Type B pancreatic cell (in vitro differentiated cells): ENCODE measurements at regions not wholly inside any gene's neighbourhood (a gene's known extent, or its start where the extent isn't known, plus 50 kb on each side); places are given as distances from the start of the nearest gene placed in this dataset.

Source experiments
- DNase-seq: peaks from one replicate; pipeline ENCODE4 v3.0.0; 2021; ENCODE audit warnings: mixed read lengths; ENCODE audit not compliant: unreplicated experiment; ENCODE audit errors: extremely low spot score
- H3K27ac Mint-ChIP-seq: 2 replicates; pipeline ENCODE4 v1.8.0; 2021; ENCODE audit warnings: mild to moderate bottlenecking, mixed read lengths
- H3K27me3 Mint-ChIP-seq: 2 replicates; pipeline ENCODE4 v1.8.0; 2021; ENCODE audit warnings: mixed read lengths
- H3K36me3 Mint-ChIP-seq: 2 replicates; pipeline ENCODE4 v1.8.0; 2021; ENCODE audit warnings: mixed read lengths
- H3K4me1 Mint-ChIP-seq: one replicate; pipeline ENCODE4 v1.8.0; 2021; ENCODE audit warnings: mixed read lengths; ENCODE audit not compliant: unreplicated experiment
- H3K4me3 Mint-ChIP-seq: 2 replicates; pipeline ENCODE4 v1.8.0; 2021; ENCODE audit warnings: mild to moderate bottlenecking, mixed read lengths
- H3K9me3 Mint-ChIP-seq: 2 replicates; pipeline ENCODE4 v1.8.0; 2021; ENCODE audit warnings: mixed read lengths
- TF ChIP-seq, protein P1 (sequence below): fragments of 200-600 bp; sonication (generic); conservative IDR thresholded peaks from 2 replicates; pipeline ENCODE4 v1.5.0; 2021; ENCODE audit warnings: antibody characterized with exemption, mild to moderate bottlenecking

DNA sequence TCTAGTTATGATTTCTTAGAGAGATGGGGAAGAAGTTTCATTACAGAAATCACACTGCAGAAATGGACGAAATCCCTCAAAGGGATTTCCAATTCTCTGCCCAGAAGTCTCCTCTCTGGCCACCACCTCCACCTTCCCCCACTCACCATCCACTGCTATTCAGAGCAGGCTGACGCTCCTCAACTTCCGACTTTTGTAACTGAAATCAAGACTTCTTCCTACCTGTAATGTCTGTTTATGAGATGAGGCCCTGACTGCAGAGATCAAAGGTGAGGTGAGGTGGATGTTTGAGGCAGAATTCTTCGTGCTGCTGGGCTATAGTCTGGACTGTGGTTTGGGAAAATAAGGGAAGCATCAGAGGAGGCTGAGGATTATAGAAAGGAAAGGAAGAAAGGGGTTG lies 385.2 kb upstream of the ARID1B start:
- TF ChIP-seq, protein P1, sequence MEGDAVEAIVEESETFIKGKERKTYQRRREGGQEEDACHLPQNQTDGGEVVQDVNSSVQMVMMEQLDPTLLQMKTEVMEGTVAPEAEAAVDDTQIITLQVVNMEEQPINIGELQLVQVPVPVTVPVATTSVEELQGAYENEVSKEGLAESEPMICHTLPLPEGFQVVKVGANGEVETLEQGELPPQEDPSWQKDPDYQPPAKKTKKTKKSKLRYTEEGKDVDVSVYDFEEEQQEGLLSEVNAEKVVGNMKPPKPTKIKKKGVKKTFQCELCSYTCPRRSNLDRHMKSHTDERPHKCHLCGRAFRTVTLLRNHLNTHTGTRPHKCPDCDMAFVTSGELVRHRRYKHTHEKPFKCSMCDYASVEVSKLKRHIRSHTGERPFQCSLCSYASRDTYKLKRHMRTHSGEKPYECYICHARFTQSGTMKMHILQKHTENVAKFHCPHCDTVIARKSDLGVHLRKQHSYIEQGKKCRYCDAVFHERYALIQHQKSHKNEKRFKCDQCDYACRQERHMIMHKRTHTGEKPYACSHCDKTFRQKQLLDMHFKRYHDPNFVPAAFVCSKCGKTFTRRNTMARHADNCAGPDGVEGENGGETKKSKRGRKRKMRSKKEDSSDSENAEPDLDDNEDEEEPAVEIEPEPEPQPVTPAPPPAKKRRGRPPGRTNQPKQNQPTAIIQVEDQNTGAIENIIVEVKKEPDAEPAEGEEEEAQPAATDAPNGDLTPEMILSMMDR = no peak
- Mint-ChIP-seq H3K27me3 (peaks cover 24% of the 10 kb centered on the region), H3K36me3 (no peaks in the 10 kb centered on the region), H3K9me3 (no peaks in the 10 kb centered on the region), H3K27ac (no peak overlapping the region), H3K4me1 (peaks cover 7% of the 10 kb centered on the region), H3K4me3 (no peak overlapping the region)
- DNase-seq = no peak

DNA sequence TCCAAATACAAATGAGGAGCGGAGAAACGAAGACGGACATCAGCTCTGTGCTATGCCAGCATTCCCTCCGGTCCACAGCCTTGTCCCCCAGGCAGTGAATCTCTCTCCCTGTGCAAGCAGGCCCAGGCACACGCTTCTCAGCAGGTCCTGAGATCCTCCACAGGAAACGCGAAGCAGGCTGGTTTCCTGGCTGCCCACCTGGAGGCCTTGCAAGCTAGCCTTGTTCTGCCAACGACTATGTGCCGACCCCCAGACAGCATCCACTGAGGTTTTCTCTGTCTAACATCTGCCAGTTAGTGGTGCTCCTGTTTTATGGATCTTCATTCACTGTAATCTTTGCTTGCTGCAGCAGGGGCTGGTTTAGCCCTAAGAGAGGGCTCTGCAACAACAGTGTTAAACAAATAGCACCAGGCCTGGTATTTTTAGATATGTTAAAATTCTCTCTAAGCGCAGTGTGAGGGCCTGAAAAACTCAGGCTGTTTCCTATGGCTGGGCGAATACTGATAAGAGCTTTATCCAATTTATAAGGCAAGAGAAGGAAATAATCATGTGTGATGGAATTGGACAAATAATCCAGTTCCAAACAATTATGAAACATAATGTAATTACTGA lies 386.0 kb upstream of the ARID1B start:
- Mint-ChIP-seq H3K27ac (no peak overlapping the region), H3K36me3 (no peaks in the 10 kb centered on the region), H3K4me3 (no peak overlapping the region), H3K27me3 (peaks cover 19% of the 10 kb centered on the region), H3K4me1 (peaks cover 7% of the 10 kb centered on the region), H3K9me3 (no peaks in the 10 kb centered on the region)
- TF ChIP-seq, protein P1 = no peak
- no peak for DNase-seq

DNA sequence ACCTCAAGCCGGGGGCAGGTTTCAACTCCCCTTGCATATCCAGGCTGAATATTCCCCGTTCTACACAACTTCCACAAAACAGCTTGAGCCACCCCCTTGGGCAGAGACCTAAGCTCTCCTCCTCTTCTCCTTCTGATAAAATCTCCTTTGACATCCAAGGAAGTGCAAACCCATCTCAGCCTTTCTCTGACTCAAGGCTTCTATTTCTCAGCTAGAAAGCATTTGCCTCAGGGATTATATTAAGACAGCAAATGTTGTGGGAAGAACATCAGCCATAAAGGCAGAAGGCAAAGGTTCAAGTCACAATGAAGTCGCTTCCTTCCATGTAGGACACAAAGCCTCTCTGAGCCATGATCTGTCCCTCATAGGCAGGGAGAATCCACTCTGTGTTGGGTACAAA lies 386.6 kb upstream of the ARID1B start:
- TF ChIP-seq, protein P1 = no peak
- no peak overlapping the region for H3K27ac Mint-ChIP-seq
- no peak for DNase-seq
- peaks cover 7% of the 10 kb centered on the region for H3K4me1 Mint-ChIP-seq
- no peaks in the 10 kb centered on the region for H3K9me3 Mint-ChIP-seq
- peaks cover 15% of the 10 kb centered on the region for H3K27me3 Mint-ChIP-seq
- H3K36me3 Mint-ChIP-seq = no peaks in the 10 kb centered on the region
- H3K4me3 Mint-ChIP-seq = no peak overlapping the region

DNA sequence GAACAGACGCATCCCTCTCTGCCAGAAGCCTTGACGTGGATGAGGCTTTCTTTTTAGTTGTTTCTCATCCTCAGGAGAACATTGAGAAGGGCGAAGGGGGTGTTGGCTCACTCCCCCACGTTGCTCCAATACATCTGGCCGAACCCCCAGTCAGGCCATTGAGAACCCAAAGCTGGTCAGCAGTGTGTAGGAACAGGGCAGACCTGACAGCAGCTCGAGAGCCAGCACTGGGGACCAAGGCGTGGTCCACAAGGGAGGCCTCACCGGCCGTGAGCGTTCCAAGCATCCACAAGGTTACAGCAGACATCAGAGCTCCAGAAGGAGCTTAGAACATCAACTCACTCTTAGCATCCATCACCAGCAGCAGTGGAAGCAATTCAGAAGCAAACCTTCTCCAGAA lies 387.9 kb upstream of the ARID1B start:
- DNase-seq = no peak
- Mint-ChIP-seq H3K27me3 (peaks cover 11% of the 10 kb centered on the region), H3K4me1 (peaks cover 7% of the 10 kb centered on the region), H3K36me3 (no peaks in the 10 kb centered on the region), H3K4me3 (no peak overlapping the region), H3K9me3 (no peaks in the 10 kb centered on the region), H3K27ac (no peak overlapping the region)
- TF ChIP-seq, protein P1 = no peak

DNA sequence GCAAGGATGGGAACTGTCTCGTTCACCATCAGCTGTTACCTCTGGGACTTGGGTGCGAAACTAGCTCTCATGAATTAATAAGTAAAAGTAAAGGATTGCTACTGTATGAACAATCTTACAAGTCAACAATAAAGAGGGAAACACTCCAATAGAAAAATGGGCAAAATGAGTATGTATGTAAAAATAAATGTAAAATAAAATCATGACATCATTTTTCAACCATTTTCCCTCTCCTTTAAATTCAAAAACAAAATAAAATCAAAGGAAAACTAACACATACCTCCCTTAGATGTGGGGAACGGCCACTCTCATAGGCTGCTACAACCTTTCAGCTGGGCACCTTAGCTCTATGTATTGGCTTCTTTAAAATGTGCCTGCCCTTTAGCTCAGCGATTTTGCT lies 389.7 kb upstream of the ARID1B start:
- Mint-ChIP-seq H3K27me3 (peaks cover 3% of the 10 kb centered on the region), H3K4me1 (peaks cover 7% of the 10 kb centered on the region), H3K9me3 (no peaks in the 10 kb centered on the region), H3K36me3 (no peaks in the 10 kb centered on the region), H3K4me3 (no peak overlapping the region), H3K27ac (no peak overlapping the region)
- TF ChIP-seq, protein P1 = no peak
- no peak for DNase-seq

DNA sequence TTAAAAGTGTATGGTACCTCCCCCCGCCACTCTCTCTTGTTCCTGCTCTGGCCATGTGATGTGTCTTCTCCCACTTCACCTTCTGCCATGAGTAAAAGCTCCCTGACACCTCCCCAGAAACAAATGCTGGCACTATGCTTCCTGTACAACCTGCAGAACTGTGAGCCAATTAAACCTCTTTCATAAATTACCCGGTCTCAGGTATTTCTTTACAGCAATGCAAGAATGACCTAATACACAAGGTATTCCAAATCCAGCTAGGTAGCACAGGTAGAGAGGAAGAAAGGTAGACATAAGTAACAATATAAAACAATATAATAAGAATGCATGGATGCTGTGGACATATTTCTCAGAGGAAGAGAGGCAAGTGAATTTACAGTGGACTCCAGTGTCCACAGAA lies 394.1 kb upstream of the ARID1B start:
- Mint-ChIP-seq H3K27ac (no peak overlapping the region), H3K9me3 (no peaks in the 10 kb centered on the region), H3K4me3 (no peak overlapping the region), H3K36me3 (no peaks in the 10 kb centered on the region), H3K27me3 (no peaks in the 10 kb centered on the region), H3K4me1 (peaks cover 14% of the 10 kb centered on the region)
- DNase-seq = no peak
- TF ChIP-seq, protein P1 = no peak
